ENCODE measurements at regions not wholly inside any gene's neighbourhood (a gene's known extent, or its start where the extent isn't known, plus 50 kb on each side); places are given as distances from the start of the nearest gene placed in this dataset.
"Not testable (repeated sequence)": the region's sequence is repeated elsewhere in the genome, so short reads cannot be mapped to it uniquely, and the experiment has no call there.

DNA sequence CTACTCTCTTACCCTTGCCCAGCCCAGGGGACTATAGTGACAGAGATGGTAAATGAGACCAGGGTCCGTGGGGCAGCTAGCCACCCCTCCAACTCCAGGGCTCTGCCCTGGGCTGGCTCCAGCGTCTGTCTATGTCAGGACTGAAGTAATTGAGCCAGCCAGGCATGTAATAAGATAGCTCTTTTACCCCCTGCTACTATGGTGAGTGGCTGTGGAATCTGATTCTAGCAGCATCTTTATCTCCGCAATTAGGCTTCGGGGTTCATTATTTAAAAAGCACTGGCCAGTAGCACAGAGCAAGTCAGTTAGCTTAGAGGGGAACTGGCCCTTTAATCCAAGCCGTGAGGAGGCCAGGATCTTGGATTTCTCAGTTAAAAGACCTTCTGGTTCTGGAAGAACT is 123.3 kb upstream of the RAI2 start:
- WGBS, 2 donors = 69 to 80% methylated on average over 4 to 5 of the region's 5 CpGs
- Histone ChIP-seq H3K36me3 (ENCODE audit: control insufficient read depth in 4 of 4, insufficient read depth in 4 of 4, low read length in 4 of 4) (no peaks in the 10 kb centered on the region), H3K9me3 (ENCODE audit: control insufficient read depth in 4 of 4, insufficient read depth in 3 of 4, low read length in 3 of 4) (peaks cover 0 to 4% (median 0%) of the 10 kb centered on the region in 4 donors), H3K4me3 (no peak overlapping the region), H3K27ac (ENCODE audit: low read depth in 1 of 2, low read length in 1 of 2) (no peak overlapping the region), H3K27me3 (ENCODE audit: control insufficient read depth in 3 of 3, insufficient read depth in 3 of 3, low read length in 2 of 3) (peaks cover 0 to 35% (median 18%) of the 10 kb centered on the region in 3 donors), H3K4me1 (ENCODE audit: control insufficient read depth in 5 of 5, insufficient read depth in 5 of 5, low read length in 5 of 5) (no peaks in the 10 kb centered on the region), H3K9ac (ENCODE audit: insufficient read depth in 1 of 2, low read length in 2 of 2) (no peak overlapping the region)
- ATAC-seq (ENCODE audit: insufficient read depth, low FRiP score) (no peak), DNase-seq (no peak)
- TF ChIP-seq, protein P1, sequence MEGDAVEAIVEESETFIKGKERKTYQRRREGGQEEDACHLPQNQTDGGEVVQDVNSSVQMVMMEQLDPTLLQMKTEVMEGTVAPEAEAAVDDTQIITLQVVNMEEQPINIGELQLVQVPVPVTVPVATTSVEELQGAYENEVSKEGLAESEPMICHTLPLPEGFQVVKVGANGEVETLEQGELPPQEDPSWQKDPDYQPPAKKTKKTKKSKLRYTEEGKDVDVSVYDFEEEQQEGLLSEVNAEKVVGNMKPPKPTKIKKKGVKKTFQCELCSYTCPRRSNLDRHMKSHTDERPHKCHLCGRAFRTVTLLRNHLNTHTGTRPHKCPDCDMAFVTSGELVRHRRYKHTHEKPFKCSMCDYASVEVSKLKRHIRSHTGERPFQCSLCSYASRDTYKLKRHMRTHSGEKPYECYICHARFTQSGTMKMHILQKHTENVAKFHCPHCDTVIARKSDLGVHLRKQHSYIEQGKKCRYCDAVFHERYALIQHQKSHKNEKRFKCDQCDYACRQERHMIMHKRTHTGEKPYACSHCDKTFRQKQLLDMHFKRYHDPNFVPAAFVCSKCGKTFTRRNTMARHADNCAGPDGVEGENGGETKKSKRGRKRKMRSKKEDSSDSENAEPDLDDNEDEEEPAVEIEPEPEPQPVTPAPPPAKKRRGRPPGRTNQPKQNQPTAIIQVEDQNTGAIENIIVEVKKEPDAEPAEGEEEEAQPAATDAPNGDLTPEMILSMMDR (IDR thresholded peaks at IDR 0.05; ENCODE audit: control extremely low read depth, extremely low read depth) = no peak

GRCh38 chrX:17983389-17983788 is 122.3 kb upstream of the RAI2 start:
- TF ChIP-seq, protein P1 (IDR thresholded peaks at IDR 0.05; ENCODE audit: control extremely low read depth, extremely low read depth) = no peak
- Histone ChIP-seq H3K27me3 (ENCODE audit: control insufficient read depth in 3 of 3, insufficient read depth in 3 of 3, low read length in 2 of 3) (peaks cover 0 to 35% (median 21%) of the 10 kb centered on the region in 3 donors), H3K9me3 (ENCODE audit: control insufficient read depth in 4 of 4, insufficient read depth in 3 of 4, low read length in 3 of 4) (peaks cover 0 to 4% (median 0%) of the 10 kb centered on the region in 4 donors), H3K4me1 (ENCODE audit: control insufficient read depth in 5 of 5, insufficient read depth in 5 of 5, low read length in 5 of 5) (no peaks in the 10 kb centered on the region), H3K36me3 (ENCODE audit: control insufficient read depth in 4 of 4, insufficient read depth in 4 of 4, low read length in 4 of 4) (no peaks in the 10 kb centered on the region), H3K27ac (ENCODE audit: low read depth in 1 of 2, low read length in 1 of 2) (no peak overlapping the region), H3K9ac (ENCODE audit: insufficient read depth in 1 of 2, low read length in 2 of 2) (no peak overlapping the region), H3K4me3 (no peak overlapping the region)
- ATAC-seq (ENCODE audit: insufficient read depth, low FRiP score) (no peak), DNase-seq (no peak)
- WGBS, 2 donors = 51 to 76% methylated on average over 1 of the region's 1 CpG

DNA sequence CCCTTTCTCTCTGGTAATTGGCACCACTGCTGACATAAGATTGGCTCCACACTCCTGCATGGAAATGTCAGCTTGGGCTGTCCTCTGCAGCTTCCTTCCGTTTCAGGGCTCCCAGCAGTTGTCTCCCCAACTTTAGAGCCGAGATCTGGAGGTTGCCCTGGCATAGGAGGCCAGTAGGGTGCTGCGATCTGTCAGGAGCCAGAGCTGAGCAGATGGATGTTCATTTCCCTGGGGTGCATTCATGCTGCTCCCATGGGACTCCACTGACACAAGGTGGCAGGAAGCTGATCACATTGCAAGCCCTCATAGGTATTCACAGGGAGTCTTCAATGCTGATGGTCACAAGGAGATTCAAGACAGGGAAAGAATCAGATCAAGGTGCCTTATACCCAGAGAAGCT is 116.6 kb upstream of the RAI2 start:
- no peak overlapping the region for H3K27ac ChIP-seq (ENCODE audit: low read depth in 1 of 2, low read length in 1 of 2)
- H3K4me3 ChIP-seq = no peak overlapping the region
- H3K9me3 ChIP-seq (ENCODE audit: control insufficient read depth in 4 of 4, insufficient read depth in 3 of 4, low read length in 3 of 4) = no peaks in the 10 kb centered on the region
- no peaks in the 10 kb centered on the region for H3K4me1 ChIP-seq (ENCODE audit: control insufficient read depth in 5 of 5, insufficient read depth in 5 of 5, low read length in 5 of 5)
- H3K9ac ChIP-seq (ENCODE audit: insufficient read depth in 1 of 2, low read length in 2 of 2) = no peak overlapping the region
- no peaks in the 10 kb centered on the region for H3K36me3 ChIP-seq (ENCODE audit: control insufficient read depth in 4 of 4, insufficient read depth in 4 of 4, low read length in 4 of 4)
- DNase-seq (no peak), ATAC-seq (ENCODE audit: insufficient read depth, low FRiP score) (no peak)
- TF ChIP-seq, protein P1 (IDR thresholded peaks at IDR 0.05; ENCODE audit: control extremely low read depth, extremely low read depth) = no peak
- 63 to 81% methylated on average over 3 of the region's 3 CpGs for WGBS, 2 donors
- H3K27me3 ChIP-seq (ENCODE audit: control insufficient read depth in 3 of 3, insufficient read depth in 3 of 3, low read length in 2 of 3) = peaks cover 0 to 24% (median 21%) of the 10 kb centered on the region in 3 donors

DNA sequence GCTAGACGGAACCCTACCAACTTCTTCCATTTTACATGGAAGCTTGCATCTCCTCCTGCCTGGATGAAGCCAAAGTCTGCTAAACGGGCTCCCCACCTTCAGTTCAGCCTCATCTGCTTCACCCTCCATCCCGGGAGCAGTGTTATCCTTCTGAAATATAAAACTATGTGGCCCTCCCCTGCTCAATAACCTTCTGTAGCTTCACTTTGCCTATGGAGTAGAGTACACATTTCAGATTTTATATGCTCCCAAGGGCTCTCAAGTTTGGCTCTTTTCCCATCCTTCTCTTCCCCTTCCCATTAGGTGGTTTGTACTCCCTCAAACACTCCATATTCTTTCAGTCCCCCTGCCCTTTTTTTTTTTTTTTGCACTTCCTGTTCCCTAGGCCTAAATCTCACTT is 115.9 kb upstream of the RAI2 start:
- TF ChIP-seq, protein P1 (IDR thresholded peaks at IDR 0.05; ENCODE audit: control extremely low read depth, extremely low read depth) = no peak
- H3K27ac ChIP-seq (ENCODE audit: low read depth in 1 of 2, low read length in 1 of 2) = no peak overlapping the region
- no peaks in the 10 kb centered on the region for H3K9me3 ChIP-seq (ENCODE audit: control insufficient read depth in 4 of 4, insufficient read depth in 3 of 4, low read length in 3 of 4)
- no peaks in the 10 kb centered on the region for H3K36me3 ChIP-seq (ENCODE audit: control insufficient read depth in 4 of 4, insufficient read depth in 4 of 4, low read length in 4 of 4)
- no peak for ATAC-seq (ENCODE audit: insufficient read depth, low FRiP score)
- no peak overlapping the region for H3K9ac ChIP-seq (ENCODE audit: insufficient read depth in 1 of 2, low read length in 2 of 2)
- peaks cover 0 to 23% (median 18%) of the 10 kb centered on the region in 3 donors for H3K27me3 ChIP-seq (ENCODE audit: control insufficient read depth in 3 of 3, insufficient read depth in 3 of 3, low read length in 2 of 3)
- 65 to 80% methylated on average over 3 of the region's 3 CpGs for WGBS, 2 donors
- H3K4me3 ChIP-seq = no peak overlapping the region
- no peak for DNase-seq
- no peaks in the 10 kb centered on the region for H3K4me1 ChIP-seq (ENCODE audit: control insufficient read depth in 5 of 5, insufficient read depth in 5 of 5, low read length in 5 of 5)

- H3K9ac ChIP-seq (ENCODE audit: insufficient read depth in 1 of 2, low read length in 2 of 2); H3K9me3 ChIP-seq (ENCODE audit: control insufficient read depth in 4 of 4, insufficient read depth in 3 of 4, low read length in 3 of 4); ATAC-seq (ENCODE audit: insufficient read depth, low FRiP score); DNase-seq; H3K4me3 ChIP-seq; H3K36me3 ChIP-seq (ENCODE audit: control insufficient read depth in 4 of 4, insufficient read depth in 4 of 4, low read length in 4 of 4); H3K4me1 ChIP-seq (ENCODE audit: control insufficient read depth in 5 of 5, insufficient read depth in 5 of 5, low read length in 5 of 5); H3K27ac ChIP-seq (ENCODE audit: low read depth in 1 of 2, low read length in 1 of 2): not testable (repeated sequence)
- peaks cover 0 to 28% (median 20%) of the 10 kb centered on the region in 3 donors for H3K27me3 ChIP-seq (ENCODE audit: control insufficient read depth in 3 of 3, insufficient read depth in 3 of 3, low read length in 2 of 3)
- 87 to 92% methylated on average over 5 of the region's 5 CpGs for WGBS, 2 donors
Observed at GRCh38 chrX:17975349-17975748, 114.3 kb upstream of the RAI2 start.
